CD4-positive, alpha-beta T cell (primary cell): ENCODE measurements at regions not wholly inside any gene's neighbourhood (a gene's known extent, or its start where the extent isn't known, plus 50 kb on each side); places are given as distances from the start of the nearest gene placed in this dataset.

Experiments
- ATAC-seq: fragments of 200-7000 bp; cut with Tn5 transposase; one replicate; pipeline ENCODE4 v1.10.0; 2022; ENCODE audit warnings: mild to moderate bottlenecking; ENCODE audit not compliant: poor library complexity
- CTCF ChIA-PET: fragments of 350-600 bp; sonication (Branson Sonifier 250); formaldehyde crosslinking; loops from one replicate; lab custom pipeline; 2021; ENCODE audit warnings: antibody characterized with exemption, inconsistent platforms; lab: Charles Lee
- POLR2A ChIA-PET: fragments of 350-600 bp; sonication (Branson Sonifier 250); formaldehyde crosslinking; loops from one replicate; lab custom pipeline; 2021; ENCODE audit warnings: antibody characterized with exemption, inconsistent platforms; lab: Charles Lee
- DNase-seq, 14 experiments: peaks; one replicate each; pipeline ENCODE4 v3.0.0-alpha.2; 2013 to 2020; ENCODE audit warnings: mixed read lengths in 2 of 14
- H3K27ac ChIP-seq, 2 donors: one replicate each; pipeline versions ENCODE4 v1.5.1 to v1.7.0; 2013; ENCODE audit warnings: low read length in 2 of 2, low read depth in 1 of 2, mild to moderate bottlenecking in 1 of 2
- H3K27me3 ChIP-seq, 2 experiments: 1 replicate in 1 of 2; 2 replicates in 1 of 2; pipeline versions ENCODE4 v1.6.1 to v1.7.0; 2013; ENCODE audit warnings: low read length in 2 of 2, control low read depth in 1 of 2, mild to moderate bottlenecking in 1 of 2, moderate library complexity in 1 of 2; ENCODE audit not compliant: insufficient read depth in 2 of 2, control insufficient read depth in 1 of 2
- H3K36me3 ChIP-seq: one replicate; pipeline ENCODE4 v1.6.1; 2013; ENCODE audit warnings: low read length, control low read depth; ENCODE audit not compliant: insufficient read depth
- H3K4me1 ChIP-seq: one replicate; pipeline ENCODE4 v1.6.1; 2013; ENCODE audit warnings: low read length, control low read depth; ENCODE audit not compliant: insufficient read depth
- H3K4me3 ChIP-seq: one replicate; pipeline ENCODE4 v1.5.1; 2013; ENCODE audit warnings: mild to moderate bottlenecking, low read length, moderate library complexity
- H3K9me3 ChIP-seq, 2 experiments: 1 replicate in 1 of 2; 2 replicates in 1 of 2; pipeline versions ENCODE4 v1.6.1 to v1.7.0; 2013; ENCODE audit warnings: low read length in 2 of 2, mild to moderate bottlenecking in 2 of 2, control low read depth in 1 of 2, moderate library complexity in 1 of 2; ENCODE audit not compliant: control insufficient read depth in 1 of 2, insufficient read depth in 1 of 2
- H3K27ac Mint-ChIP-seq: one replicate; pipeline ENCODE4 v1.8.0; 2020; ENCODE audit warnings: mixed read lengths
- H3K27me3 Mint-ChIP-seq: one replicate; pipeline ENCODE4 v1.8.0; 2021; ENCODE audit warnings: mixed read lengths
- H3K36me3 Mint-ChIP-seq: one replicate; pipeline ENCODE4 v1.8.0; 2021; ENCODE audit warnings: low read depth, mixed read lengths
- H3K4me1 Mint-ChIP-seq: one replicate; pipeline ENCODE4 v1.8.0; 2021; ENCODE audit warnings: low read depth, mixed read lengths
- H3K4me3 Mint-ChIP-seq: one replicate; pipeline ENCODE4 v1.8.0; 2020; ENCODE audit warnings: mild to moderate bottlenecking, mixed read lengths
- H3K9me3 Mint-ChIP-seq: one replicate; pipeline ENCODE4 v1.8.0; 2020; ENCODE audit warnings: mixed read lengths
- CTCF ChIP-seq: fragments of 200-600 bp; IDR thresholded peaks from one replicate; pipeline ENCODE4 v1.8.0; 2022; ENCODE audit warnings: antibody characterized with exemption, mild to moderate bottlenecking
- intact Hi-C, 2 experiments: fragments of 100-400 bp; cut with DNase I in 1 of 2; cut with micrococcal nuclease in 1 of 2; formaldehyde crosslinking; loops; one replicate each; pipeline versions ENCODE4 v1.15.1 to v1.9.0; 2023 to 2025; cut with DNase I, micrococcal nuclease

- no peak for TF ChIP-seq CTCF
- no peak overlapping the region for H3K27ac Mint-ChIP-seq
- H3K4me3 Mint-ChIP-seq = no peak overlapping the region
- no peaks in the 10 kb centered on the region for H3K4me1 Mint-ChIP-seq
- intact Hi-C loops = no loop called here
- ATAC-seq (no peak), DNase-seq (no peak)
- no peak overlapping the region for H3K4me3 ChIP-seq
- H3K4me1 ChIP-seq = no peaks in the 10 kb centered on the region
- no peak overlapping the region for H3K27ac ChIP-seq
- H3K27me3 ChIP-seq = no peaks in the 10 kb centered on the region
- ChIA-PET CTCF (no interaction called here), POLR2A (no interaction called here)
- H3K36me3 ChIP-seq = no peaks in the 10 kb centered on the region
- H3K9me3 Mint-ChIP-seq = peaks cover 3% of the 10 kb centered on the region
- H3K27me3 Mint-ChIP-seq = peaks cover 6% of the 10 kb centered on the region
- H3K9me3 ChIP-seq = peaks cover 0 to 4% of the 10 kb centered on the region in 2 experiments
- H3K36me3 Mint-ChIP-seq = no peaks in the 10 kb centered on the region
Measured at GRCh38 chr2:180621941-180622918, 358.2 kb upstream of the UBE2E3 start.

GRCh38 chr2:180621366-180621765 lies 359.0 kb upstream of the UBE2E3 start:
- no peak overlapping the region for H3K27ac ChIP-seq
- intact Hi-C loops = no loop called here
- Mint-ChIP-seq H3K27ac (no peak overlapping the region), H3K9me3 (peaks cover 3% of the 10 kb centered on the region), H3K4me1 (no peaks in the 10 kb centered on the region), H3K4me3 (no peak overlapping the region), H3K36me3 (no peaks in the 10 kb centered on the region), H3K27me3 (peaks cover 15% of the 10 kb centered on the region)
- no peak overlapping the region for H3K4me3 ChIP-seq
- TF ChIP-seq CTCF = no peak
- peaks cover 0 to 4% of the 10 kb centered on the region in 2 experiments for H3K9me3 ChIP-seq
- no peaks in the 10 kb centered on the region for H3K27me3 ChIP-seq
- no peak for DNase-seq
- ChIA-PET POLR2A (no interaction called here), CTCF (no interaction called here)
- no peak for ATAC-seq
- H3K4me1 ChIP-seq = no peaks in the 10 kb centered on the region
- no peaks in the 10 kb centered on the region for H3K36me3 ChIP-seq

GRCh38 chr2:180618570-180618969 lies 361.8 kb upstream of the UBE2E3 start:
- TF ChIP-seq CTCF = no peak
- POLR2A ChIA-PET = no interaction called here
- Histone ChIP-seq H3K27ac (no peak overlapping the region), H3K4me1 (no peaks in the 10 kb centered on the region), H3K27me3 (no peaks in the 10 kb centered on the region), H3K36me3 (no peaks in the 10 kb centered on the region), H3K9me3 (peaks cover 0 to 4% of the 10 kb centered on the region in 2 experiments), H3K4me3 (no peak overlapping the region)
- Mint-ChIP-seq H3K27ac (no peak overlapping the region), H3K27me3 (peaks cover 15% of the 10 kb centered on the region), H3K4me1 (no peaks in the 10 kb centered on the region), H3K4me3 (no peak overlapping the region), H3K9me3 (peaks cover 3% of the 10 kb centered on the region), H3K36me3 (no peaks in the 10 kb centered on the region)
- intact Hi-C loops = loop anchor here in 1 of 2 experiments (10.0 kb wide), 1 partner anchor 436 kb away; no protein-coding TSS in a partner anchor
- no peak for DNase-seq
- ATAC-seq = no peak
- CTCF ChIA-PET = no interaction called here
